ENCODE measurements at regions not wholly inside any gene's neighbourhood (a gene's known extent, or its start where the extent isn't known, plus 50 kb on each side); places are given as distances from the start of the nearest gene placed in this dataset.

GRCh38 chr19:31562966-31563612 is 213.9 kb upstream of the TSHZ3 start:
- Histone ChIP-seq H3K9me3 (ENCODE audit: control insufficient read depth in 4 of 4, low read length in 3 of 4) (peaks cover 0 to 4% (median 4%) of the 10 kb centered on the region in 4 donors), H3K36me3 (ENCODE audit: control insufficient read depth in 4 of 4, insufficient read depth in 3 of 4, low read depth in 1 of 4, low read length in 3 of 4) (no peaks in the 10 kb centered on the region), H3K27ac (ENCODE audit: low read depth in 1 of 2, low read length in 2 of 2) (no peak overlapping the region), H3K27me3 (ENCODE audit: control insufficient read depth in 4 of 4, insufficient read depth in 4 of 4, low read length in 3 of 4) (peaks cover 0 to 10% (median 0%) of the 10 kb centered on the region in 4 donors), H3K9ac (ENCODE audit: low read depth in 1 of 2, low read length in 2 of 2) (no peak overlapping the region), H3K4me1 (ENCODE audit: control insufficient read depth in 4 of 4, insufficient read depth in 4 of 4, low read length in 3 of 4) (no peaks in the 10 kb centered on the region), H3K4me3 (ENCODE audit: low read depth in 1 of 3, low read length in 3 of 3) (no peak overlapping the region)
- WGBS, result 88% methylated on average over 25 of the region's 25 CpGs
- TF ChIP-seq SP1 (IDR thresholded peaks at IDR 0.05) (no peak), RXRA (IDR thresholded peaks at IDR 0.05) (no peak), ZBTB33 (IDR thresholded peaks at IDR 0.05) (no peak), JUND (IDR thresholded peaks at IDR 0.05) (no peak), HNF4A (conservative IDR thresholded peaks at IDR 0.05) (no peak), REST (IDR thresholded peaks at IDR 0.05) (no peak), YY1 (IDR thresholded peaks at IDR 0.05) (no peak), FOXA2 (IDR thresholded peaks at IDR 0.05) (no peak), GABPA (IDR thresholded peaks at IDR 0.05 in 1 of 2, conservative IDR thresholded peaks at IDR 0.05 in 1 of 2) (no peak)
- TF ChIP-seq, protein P1, sequence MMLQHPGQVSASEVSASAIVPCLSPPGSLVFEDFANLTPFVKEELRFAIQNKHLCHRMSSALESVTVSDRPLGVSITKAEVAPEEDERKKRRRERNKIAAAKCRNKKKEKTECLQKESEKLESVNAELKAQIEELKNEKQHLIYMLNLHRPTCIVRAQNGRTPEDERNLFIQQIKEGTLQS (IDR thresholded peaks at IDR 0.05), result no peak
- TF ChIP-seq, protein P2, sequence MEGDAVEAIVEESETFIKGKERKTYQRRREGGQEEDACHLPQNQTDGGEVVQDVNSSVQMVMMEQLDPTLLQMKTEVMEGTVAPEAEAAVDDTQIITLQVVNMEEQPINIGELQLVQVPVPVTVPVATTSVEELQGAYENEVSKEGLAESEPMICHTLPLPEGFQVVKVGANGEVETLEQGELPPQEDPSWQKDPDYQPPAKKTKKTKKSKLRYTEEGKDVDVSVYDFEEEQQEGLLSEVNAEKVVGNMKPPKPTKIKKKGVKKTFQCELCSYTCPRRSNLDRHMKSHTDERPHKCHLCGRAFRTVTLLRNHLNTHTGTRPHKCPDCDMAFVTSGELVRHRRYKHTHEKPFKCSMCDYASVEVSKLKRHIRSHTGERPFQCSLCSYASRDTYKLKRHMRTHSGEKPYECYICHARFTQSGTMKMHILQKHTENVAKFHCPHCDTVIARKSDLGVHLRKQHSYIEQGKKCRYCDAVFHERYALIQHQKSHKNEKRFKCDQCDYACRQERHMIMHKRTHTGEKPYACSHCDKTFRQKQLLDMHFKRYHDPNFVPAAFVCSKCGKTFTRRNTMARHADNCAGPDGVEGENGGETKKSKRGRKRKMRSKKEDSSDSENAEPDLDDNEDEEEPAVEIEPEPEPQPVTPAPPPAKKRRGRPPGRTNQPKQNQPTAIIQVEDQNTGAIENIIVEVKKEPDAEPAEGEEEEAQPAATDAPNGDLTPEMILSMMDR (IDR thresholded peaks at IDR 0.05; ENCODE audit: low read depth, low read length, missing input control), result no peak
- no peak for DNase-seq (ENCODE audit: low spot score)

- DNase-seq (ENCODE audit: low spot score), result no peak
- Histone ChIP-seq H3K9ac (ENCODE audit: low read depth in 1 of 2, low read length in 2 of 2) (no peak overlapping the region), H3K36me3 (ENCODE audit: control insufficient read depth in 4 of 4, insufficient read depth in 3 of 4, low read depth in 1 of 4, low read length in 3 of 4) (no peaks in the 10 kb centered on the region), H3K4me1 (ENCODE audit: control insufficient read depth in 4 of 4, insufficient read depth in 4 of 4, low read length in 3 of 4) (no peaks in the 10 kb centered on the region), H3K9me3 (ENCODE audit: control insufficient read depth in 4 of 4, low read length in 3 of 4) (no peaks in the 10 kb centered on the region), H3K4me3 (ENCODE audit: low read depth in 1 of 3, low read length in 3 of 3) (no peak overlapping the region), H3K27ac (ENCODE audit: low read depth in 1 of 2, low read length in 2 of 2) (no peak overlapping the region), H3K27me3 (ENCODE audit: control insufficient read depth in 4 of 4, insufficient read depth in 4 of 4, low read length in 3 of 4) (peaks cover 0 to 7% (median 0%) of the 10 kb centered on the region in 4 donors)
- WGBS, result 80% methylated on average over 11 of the region's 11 CpGs
- TF ChIP-seq ZBTB33 (IDR thresholded peaks at IDR 0.05) (no peak), RAD21 (IDR thresholded peaks at IDR 0.05) (no peak), FOXA2 (IDR thresholded peaks at IDR 0.05) (no peak), REST (IDR thresholded peaks at IDR 0.05) (no peak), GABPA (IDR thresholded peaks at IDR 0.05 in 1 of 2, conservative IDR thresholded peaks at IDR 0.05 in 1 of 2) (no peak), RXRA (IDR thresholded peaks at IDR 0.05) (no peak), JUND (IDR thresholded peaks at IDR 0.05) (no peak), NR2F2 (IDR thresholded peaks at IDR 0.05) (no peak)
- TF ChIP-seq, protein P1 (IDR thresholded peaks at IDR 0.05), result no peak
- TF ChIP-seq, protein P2 (IDR thresholded peaks at IDR 0.05; ENCODE audit: low read depth, low read length, missing input control), result no peak
These were observed 218.5 kb upstream of the TSHZ3 start for GRCh38 chr19:31567776-31568175.
